ENCODE measurements at regions not wholly inside any gene's neighbourhood (a gene's known extent, or its start where the extent isn't known, plus 50 kb on each side); places are given as distances from the start of the nearest gene placed in this dataset.

- no peak for TF ChIP-seq POLR2A (IDR thresholded peaks at IDR 0.05)
- TF ChIP-seq CTCF (IDR thresholded peaks at IDR 0.05): no peak
Measured at GRCh38 chr6:145043926-145044500, 691.3 kb downstream of the EPM2A start.
